ENCODE measurements at regions not wholly inside any gene's neighbourhood (a gene's known extent, or its start where the extent isn't known, plus 50 kb on each side); places are given as distances from the start of the nearest gene placed in this dataset.

DNA sequence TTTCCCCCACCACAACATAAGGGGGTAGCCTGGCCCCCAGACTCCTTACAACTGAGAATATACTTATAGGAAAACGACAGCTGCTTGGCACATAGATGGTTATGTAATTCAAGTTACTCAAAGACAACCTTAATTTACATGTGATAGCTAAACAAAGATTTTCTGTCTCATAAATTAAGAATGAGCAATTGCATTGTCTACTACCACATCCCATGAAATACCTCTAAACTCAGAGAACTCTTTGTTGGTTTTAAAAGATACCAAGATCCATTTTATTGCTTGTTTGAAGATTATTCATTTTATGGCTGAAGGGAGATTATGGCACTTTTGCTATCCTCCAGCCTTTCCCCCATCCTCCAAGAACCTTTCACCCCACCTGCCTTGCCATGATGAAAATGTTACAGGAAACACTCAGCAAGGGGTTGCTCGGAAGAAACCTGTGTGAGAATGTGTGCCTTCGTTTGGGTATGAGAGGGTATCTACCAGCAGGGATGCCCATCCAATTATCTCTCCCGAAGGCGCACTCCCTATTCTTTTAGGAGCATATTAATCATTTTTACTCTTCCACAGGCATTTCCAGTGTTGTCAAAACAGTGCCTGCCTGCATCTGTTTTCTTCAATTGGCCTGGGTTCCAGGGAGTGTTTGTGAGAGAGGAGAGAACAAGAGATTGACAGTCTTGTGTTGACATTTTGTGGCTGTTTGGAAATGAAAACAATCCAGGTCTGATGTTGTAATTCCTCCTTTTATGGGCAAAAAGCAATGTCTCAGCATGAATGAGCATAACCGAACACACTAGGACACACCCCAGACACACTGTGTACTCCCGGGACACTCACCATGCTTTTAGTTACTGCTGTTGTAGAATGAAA, 208.0 kb upstream of the ANKRD55 start:
- TF ChIP-seq, protein P1, sequence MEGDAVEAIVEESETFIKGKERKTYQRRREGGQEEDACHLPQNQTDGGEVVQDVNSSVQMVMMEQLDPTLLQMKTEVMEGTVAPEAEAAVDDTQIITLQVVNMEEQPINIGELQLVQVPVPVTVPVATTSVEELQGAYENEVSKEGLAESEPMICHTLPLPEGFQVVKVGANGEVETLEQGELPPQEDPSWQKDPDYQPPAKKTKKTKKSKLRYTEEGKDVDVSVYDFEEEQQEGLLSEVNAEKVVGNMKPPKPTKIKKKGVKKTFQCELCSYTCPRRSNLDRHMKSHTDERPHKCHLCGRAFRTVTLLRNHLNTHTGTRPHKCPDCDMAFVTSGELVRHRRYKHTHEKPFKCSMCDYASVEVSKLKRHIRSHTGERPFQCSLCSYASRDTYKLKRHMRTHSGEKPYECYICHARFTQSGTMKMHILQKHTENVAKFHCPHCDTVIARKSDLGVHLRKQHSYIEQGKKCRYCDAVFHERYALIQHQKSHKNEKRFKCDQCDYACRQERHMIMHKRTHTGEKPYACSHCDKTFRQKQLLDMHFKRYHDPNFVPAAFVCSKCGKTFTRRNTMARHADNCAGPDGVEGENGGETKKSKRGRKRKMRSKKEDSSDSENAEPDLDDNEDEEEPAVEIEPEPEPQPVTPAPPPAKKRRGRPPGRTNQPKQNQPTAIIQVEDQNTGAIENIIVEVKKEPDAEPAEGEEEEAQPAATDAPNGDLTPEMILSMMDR (conservative IDR thresholded peaks at IDR 0.05 in 1 of 2, IDR thresholded peaks at IDR 0.05 in 1 of 2; ENCODE audit: extremely low read depth in 1 of 2, insufficient read depth in 1 of 2, low read depth in 1 of 2, low read length in 2 of 2) = no peak
- TF ChIP-seq EZH2 (IDR thresholded peaks at IDR 0.05; ENCODE audit: borderline replicate concordance, low read length) = no peak

Data from mammary epithelial cell (primary cell).